Epidermal melanocyte (primary cell): ENCODE measurements at regions not wholly inside any gene's neighbourhood (a gene's known extent, or its start where the extent isn't known, plus 50 kb on each side); places are given as distances from the start of the nearest gene placed in this dataset.
"Not testable (repeated sequence)": the region's sequence is repeated elsewhere in the genome, so short reads cannot be mapped to it uniquely, and the experiment has no call there.

Experiments
- DNase-seq: peaks from one replicate; pipeline ENCODE4 v3.0.0; 2011; ENCODE audit warnings: low spot score; ENCODE audit not compliant: insufficient read length

- no peak for DNase-seq
These were observed 105.0 kb upstream of the STK17B start for GRCh38 chr2:196276421-196276820.

GRCh38 chr2:196277002-196277401, 105.6 kb upstream of the STK17B start:
- DNase-seq, result no peak

- no peak for DNase-seq
These were observed 107.1 kb upstream of the STK17B start for GRCh38 chr2:196278491-196278911.

- DNase-seq, result no peak
These were observed 108.2 kb upstream of the STK17B start for GRCh38 chr2:196279541-196279940.

- DNase-seq, result no peak
These were observed 112.9 kb upstream of the STK17B start for GRCh38 chr2:196284144-196284844.

- DNase-seq, result no peak
These were observed 113.6 kb upstream of the STK17B start for GRCh38 chr2:196284866-196285557.

- DNase-seq, result no peak
These were observed 115.4 kb upstream of the STK17B start for GRCh38 chr2:196286821-196287220.

GRCh38 chr2:196287523-196287922, 116.1 kb upstream of the STK17B start:
- no peak for DNase-seq

GRCh38 chr2:196288006-196288538, 116.7 kb upstream of the STK17B start:
- DNase-seq, result no peak

- DNase-seq, result no peak
These were observed 117.6 kb upstream of the STK17B start for GRCh38 chr2:196289000-196289399.

GRCh38 chr2:196290136-196290535, 118.8 kb upstream of the STK17B start:
- no peak for DNase-seq

GRCh38 chr2:196290569-196290968, 119.2 kb upstream of the STK17B start:
- no peak for DNase-seq

GRCh38 chr2:196291426-196291825, 120.0 kb upstream of the STK17B start:
- no peak for DNase-seq

- DNase-seq, result no peak
These were observed 120.8 kb upstream of the STK17B start for GRCh38 chr2:196291873-196292800.

- DNase-seq, result peak; percentile 65
These were observed 122.6 kb upstream of the STK17B start for GRCh38 chr2:196293751-196294515.

GRCh38 chr2:196294516-196294909, 123.1 kb upstream of the STK17B start:
- DNase-seq, result no peak

- DNase-seq, result no peak
These were observed 123.6 kb upstream of the STK17B start for GRCh38 chr2:196295005-196295404.

- DNase-seq, result not testable (repeated sequence)
These were observed 126.8 kb upstream of the STK17B start for GRCh38 chr2:196298106-196298723.

- DNase-seq, result no peak
These were observed 136.5 kb upstream of the STK17B start for GRCh38 chr2:196307775-196308305.

- DNase-seq, result no peak
These were observed 138.3 kb upstream of the STK17B start for GRCh38 chr2:196309691-196310090.
